Thymus (tissue), 11 donors: ENCODE measurements at regions not wholly inside any gene's neighbourhood (a gene's known extent, or its start where the extent isn't known, plus 50 kb on each side); places are given as distances from the start of the nearest gene placed in this dataset.

Source experiments
- DNase-seq, 9 donors: peaks; one replicate each; pipeline ENCODE4 v3.0.0-alpha.2; 2013; ENCODE audit warnings: low spot score in 9 of 9, low read depth in 6 of 9, missing footprints in 1 of 9
- H3K27ac ChIP-seq, 2 donors: one replicate each; pipeline ENCODE4 v1.5.1; 2013; ENCODE audit warnings: control low read depth in 1 of 2, low read depth in 1 of 2, low read length in 1 of 2, mild to moderate bottlenecking in 1 of 2, moderate library complexity in 1 of 2
- H3K27me3 ChIP-seq, 2 donors: one replicate each; pipeline ENCODE4 v1.5.1; 2013; ENCODE audit warnings: low read length in 1 of 2; ENCODE audit not compliant: control insufficient read depth in 2 of 2, insufficient read depth in 1 of 2
- H3K36me3 ChIP-seq, 2 donors: one replicate each; pipeline ENCODE4 v1.5.1; 2013; ENCODE audit warnings: low read length in 1 of 2, mild to moderate bottlenecking in 1 of 2, moderate library complexity in 1 of 2; ENCODE audit not compliant: control insufficient read depth in 2 of 2, insufficient read depth in 2 of 2
- H3K4me1 ChIP-seq, 2 donors: one replicate each; pipeline ENCODE4 v1.5.1; 2013; ENCODE audit warnings: low read length in 2 of 2; ENCODE audit not compliant: control insufficient read depth in 2 of 2, insufficient read depth in 2 of 2
- H3K4me3 ChIP-seq, 2 donors: one replicate each; pipeline ENCODE4 v1.5.1; 2013; ENCODE audit warnings: low read length in 2 of 2, control low read depth in 1 of 2, mild to moderate bottlenecking in 1 of 2
- H3K9me3 ChIP-seq, 2 donors: one replicate each; pipeline ENCODE4 v1.5.1; 2013; ENCODE audit warnings: low read length in 1 of 2, mild to moderate bottlenecking in 1 of 2; ENCODE audit not compliant: control insufficient read depth in 2 of 2, insufficient read depth in 1 of 2
- WGBS: extraction: QIAGEN DNeasy Blood & Tissue Kit; methylation state at CpG from one replicate; pipeline ENCODE4 v1.1.7; 2013; 5-methylcytosine and 5-hydroxymethylcytosine counted together
- donor health status: healthy.

GRCh38 chr5:25963251-25964008 lies 1075.0 kb downstream of the CDH9 start:
- no peak overlapping the region for H3K4me3 ChIP-seq
- no peak overlapping the region for H3K27ac ChIP-seq
- H3K9me3 ChIP-seq: no peaks in the 10 kb centered on the region
- DNase-seq: no peak
- no peaks in the 10 kb centered on the region for H3K36me3 ChIP-seq
- 93% methylated on average over 5 of the region's 5 CpGs for whole genome bisulfite sequencing
- no peaks in the 10 kb centered on the region for H3K4me1 ChIP-seq
- H3K27me3 ChIP-seq: no peaks in the 10 kb centered on the region

- H3K36me3 ChIP-seq: no peaks in the 10 kb centered on the region
- 95% methylated on average over 2 of the region's 2 CpGs for WGBS
- no peak for DNase-seq
- H3K4me3 ChIP-seq: no peak overlapping the region
- no peaks in the 10 kb centered on the region for H3K27me3 ChIP-seq
- peaks cover 0 to 1% of the 10 kb centered on the region in 2 donors for H3K9me3 ChIP-seq
- H3K4me1 ChIP-seq: no peaks in the 10 kb centered on the region
- H3K27ac ChIP-seq: no peak overlapping the region
Measured at GRCh38 chr5:25955337-25955736, 1083.0 kb downstream of the CDH9 start.

DNA sequence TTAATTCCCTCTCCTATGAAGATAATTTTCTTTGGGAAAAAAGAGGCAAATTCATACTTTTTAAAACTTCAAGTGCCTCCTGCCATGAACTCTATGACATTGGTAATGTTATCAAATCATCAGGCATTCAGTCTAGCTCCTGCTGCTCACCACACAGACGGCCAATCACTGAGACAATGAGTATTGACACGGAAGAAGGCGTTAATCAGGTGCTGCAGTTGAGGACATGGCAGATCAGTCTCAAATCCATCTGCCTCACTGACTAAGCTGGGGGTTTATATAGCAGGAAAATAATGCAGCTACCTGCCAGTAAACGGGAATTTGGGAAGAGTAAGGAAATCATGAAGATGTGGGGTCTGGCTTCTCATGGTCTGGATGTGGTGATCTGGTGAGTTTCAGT lies 1087.7 kb downstream of the CDH9 start:
- H3K4me3 ChIP-seq: no peak overlapping the region
- no peaks in the 10 kb centered on the region for H3K4me1 ChIP-seq
- peaks cover 0 to 1% of the 10 kb centered on the region in 2 donors for H3K9me3 ChIP-seq
- WGBS: 79% methylated on average over 4 of the region's 4 CpGs
- no peaks in the 10 kb centered on the region for H3K27me3 ChIP-seq
- DNase-seq: no peak
- H3K36me3 ChIP-seq: no peaks in the 10 kb centered on the region
- H3K27ac ChIP-seq: no peak overlapping the region

DNA sequence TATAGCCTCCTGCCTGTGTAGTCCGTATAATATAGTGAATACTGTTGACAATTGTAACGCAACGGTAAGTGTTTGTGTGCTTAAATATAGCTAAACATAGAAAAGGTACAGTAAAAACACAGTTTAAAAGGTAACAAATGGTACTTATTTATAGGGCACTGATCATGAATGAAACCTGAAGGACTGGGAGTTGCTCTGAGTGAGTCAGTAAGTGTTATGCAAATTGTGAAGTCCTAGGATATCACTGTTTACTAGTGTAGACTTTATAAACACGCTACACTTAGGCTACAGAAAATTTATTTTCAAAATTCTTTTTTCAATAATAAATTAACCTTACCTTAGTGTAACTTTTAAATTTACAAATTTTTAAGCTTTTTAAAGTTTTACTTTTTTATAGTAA lies 1090.1 kb downstream of the CDH9 start:
- no peak for DNase-seq
- no peaks in the 10 kb centered on the region for H3K36me3 ChIP-seq
- H3K27me3 ChIP-seq: no peaks in the 10 kb centered on the region
- H3K4me1 ChIP-seq: no peaks in the 10 kb centered on the region
- no peak overlapping the region for H3K27ac ChIP-seq
- H3K9me3 ChIP-seq: peaks cover 0 to 1% of the 10 kb centered on the region in 2 donors
- H3K4me3 ChIP-seq: no peak overlapping the region
- 94% methylated on average over 4 of the region's 4 CpGs for WGBS

GRCh38 chr5:25944786-25945185 lies 1093.6 kb downstream of the CDH9 start:
- Histone ChIP-seq H3K27ac (no peak overlapping the region), H3K36me3 (no peaks in the 10 kb centered on the region), H3K4me3 (no peak overlapping the region), H3K27me3 (no peaks in the 10 kb centered on the region), H3K9me3 (no peaks in the 10 kb centered on the region), H3K4me1 (no peaks in the 10 kb centered on the region)
- WGBS: 74% methylated on average over 2 of the region's 2 CpGs
- DNase-seq: no peak

DNA sequence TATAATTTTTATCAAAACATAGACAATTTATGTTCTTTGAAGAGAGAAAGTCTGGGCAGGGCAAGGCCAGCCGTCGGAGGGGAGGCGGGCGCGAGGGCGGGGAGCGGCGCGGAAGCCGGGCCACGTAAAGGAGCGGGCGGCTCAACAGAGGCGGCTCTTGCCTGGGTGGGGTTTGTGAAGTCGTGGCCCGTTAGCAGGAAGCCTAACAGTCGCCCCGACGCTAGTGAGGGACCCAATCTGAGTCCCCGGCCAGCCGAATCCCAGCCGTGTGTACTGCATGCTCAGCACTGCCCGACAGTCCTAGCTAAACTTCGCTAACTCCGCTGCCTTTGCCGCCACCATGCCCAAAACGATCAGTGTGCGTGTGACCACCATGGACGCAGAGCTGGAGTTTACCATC lies 1129.2 kb downstream of the CDH9 start:
- no peaks in the 10 kb centered on the region for H3K27me3 ChIP-seq
- no peaks in the 10 kb centered on the region for H3K36me3 ChIP-seq
- no peak overlapping the region for H3K4me3 ChIP-seq
- no peak overlapping the region for H3K27ac ChIP-seq
- no peak for DNase-seq
- peaks cover 1 to 28% of the 10 kb centered on the region in 2 donors for H3K9me3 ChIP-seq
- 96% methylated on average over 29 of the region's 29 CpGs for WGBS
- no peaks in the 10 kb centered on the region for H3K4me1 ChIP-seq

GRCh38 chr5:25905646-25906045 lies 1132.7 kb downstream of the CDH9 start:
- H3K27ac ChIP-seq: no peak overlapping the region
- no peaks in the 10 kb centered on the region for H3K4me1 ChIP-seq
- no peak for DNase-seq
- 84% methylated on average over 2 of the region's 2 CpGs for WGBS
- H3K36me3 ChIP-seq: no peaks in the 10 kb centered on the region
- H3K27me3 ChIP-seq: no peaks in the 10 kb centered on the region
- H3K4me3 ChIP-seq: no peak overlapping the region
- H3K9me3 ChIP-seq: peaks cover 1 to 21% of the 10 kb centered on the region in 2 donors

DNA sequence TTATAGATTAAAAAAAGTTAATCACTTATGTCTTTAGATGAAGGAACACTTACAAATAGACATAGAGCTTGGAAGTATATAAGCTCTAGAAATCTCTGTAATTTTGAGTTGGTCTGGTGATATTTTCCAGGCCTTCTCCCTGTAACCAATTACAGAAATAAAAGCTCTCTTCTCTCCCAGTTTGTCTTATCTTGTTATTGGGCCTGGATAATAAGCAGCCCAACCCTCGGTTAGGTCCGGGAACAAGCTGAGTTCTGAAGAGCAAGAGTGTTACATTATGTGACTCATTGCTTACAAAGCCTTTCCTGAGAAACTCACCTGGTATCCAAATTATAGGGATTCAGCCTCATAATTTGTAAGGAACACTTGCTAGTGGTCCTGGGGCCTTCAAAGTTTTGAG lies 1146.2 kb downstream of the CDH9 start:
- Histone ChIP-seq H3K27ac (no peak overlapping the region), H3K4me3 (no peak overlapping the region), H3K9me3 (peaks cover 0 to 8% of the 10 kb centered on the region in 2 donors), H3K4me1 (no peaks in the 10 kb centered on the region), H3K36me3 (no peaks in the 10 kb centered on the region), H3K27me3 (no peaks in the 10 kb centered on the region)
- WGBS: 86% methylated on average over 2 of the region's 2 CpGs
- no peak for DNase-seq

- no peak for DNase-seq
- no peak overlapping the region for H3K27ac ChIP-seq
- WGBS: 54% methylated on average over 2 of the region's 2 CpGs
- no peaks in the 10 kb centered on the region for H3K36me3 ChIP-seq
- no peaks in the 10 kb centered on the region for H3K4me1 ChIP-seq
- H3K4me3 ChIP-seq: no peak overlapping the region
- no peaks in the 10 kb centered on the region for H3K27me3 ChIP-seq
- H3K9me3 ChIP-seq: peaks cover 0 to 8% of the 10 kb centered on the region in 2 donors
Measured at GRCh38 chr5:25891691-25892090, 1146.7 kb downstream of the CDH9 start.
